PC-9 (cell line): ENCODE measurements at regions not wholly inside any gene's neighbourhood (a gene's known extent, or its start where the extent isn't known, plus 50 kb on each side); places are given as distances from the start of the nearest gene placed in this dataset.

Experiments
- BruUV-seq: library from RNA; stranded (reverse); fragments of 400-500 nt; replicated peaks from 2 replicates; lab custom pipeline; 2021; lab: Mats Ljungman, UMichigan
- CTCF ChIA-PET: fragments of 300-600 bp; sonication (Branson Sonifier 250); formaldehyde crosslinking; loops from one replicate; lab custom pipeline; 2022; ENCODE audit warnings: antibody characterized with exemption; lab: Charles Lee
- POLR2A ChIA-PET: fragments of 300-600 bp; sonication (Branson Sonifier 250); formaldehyde crosslinking; loops from one replicate; lab custom pipeline; 2022; ENCODE audit warnings: antibody characterized with exemption; ENCODE audit not compliant: unreplicated experiment; lab: Charles Lee
- DNase-seq, 2 experiments: peaks; one replicate each; pipeline versions ENCODE4 v3.0.0 to v3.0.0-alpha.2; 2015 to 2022; ENCODE audit warnings: mixed read lengths in 1 of 2
- H2AFZ ChIP-seq: fragments of 200-600 bp; sonication (generic); 2 replicates; pipeline ENCODE4 v1.8.1; 2017; ENCODE audit warnings: antibody characterized with exemption
- H3F3A ChIP-seq: fragments of 200-600 bp; sonication (generic); 2 replicates; pipeline ENCODE4 v1.8.1; 2017; ENCODE audit warnings: antibody characterized with exemption, mild to moderate bottlenecking, low read depth; ENCODE audit not compliant: insufficient read depth
- H3K27ac ChIP-seq: fragments of 200-600 bp; sonication (generic); 2 replicates; pipeline ENCODE4 v1.6.1; 2016; ENCODE audit warnings: mixed run types
- H3K27me3 ChIP-seq: fragments of 200-600 bp; sonication (generic); 2 replicates; pipeline ENCODE4 v1.6.1; 2016; ENCODE audit warnings: low read depth, mixed run types; ENCODE audit not compliant: insufficient read depth
- H3K36me3 ChIP-seq: fragments of 200-600 bp; sonication (generic); 2 replicates; pipeline ENCODE4 v1.6.1; 2016; ENCODE audit warnings: low read depth, mixed run types
- H3K4me1 ChIP-seq: fragments of 200-600 bp; sonication (generic); replicated peaks from 2 replicates; pipeline ENCODE4 v1.6.1; 2016; ENCODE audit warnings: mixed run types; ENCODE audit not compliant: insufficient read depth
- H3K4me2 ChIP-seq: fragments of 200-600 bp; sonication (generic); 2 replicates; pipeline ENCODE4 v1.6.1; 2017; ENCODE audit warnings: mixed run types
- H3K4me3 ChIP-seq: fragments of 200-600 bp; sonication (generic); 2 replicates; pipeline ENCODE4 v1.6.1; 2016; ENCODE audit warnings: mixed run types
- H3K79me2 ChIP-seq: fragments of 200-600 bp; sonication (generic); 2 replicates; pipeline ENCODE4 v1.6.1; 2017; ENCODE audit warnings: low read depth, mixed run types
- H3K9me2 ChIP-seq: fragments of 200-600 bp; sonication (generic); 2 replicates; pipeline ENCODE4 v1.8.1; 2017; ENCODE audit warnings: mild to moderate bottlenecking; ENCODE audit not compliant: insufficient read depth
- H3K9me3 ChIP-seq: fragments of 200-600 bp; sonication (generic); 2 replicates; pipeline ENCODE4 v1.8.1; 2016; ENCODE audit warnings: low read depth; ENCODE audit not compliant: insufficient read depth
- H4K20me1 ChIP-seq: fragments of 200-600 bp; sonication (generic); 2 replicates; pipeline ENCODE4 v1.8.1; 2017; ENCODE audit not compliant: insufficient read depth
- CTCF ChIP-seq: fragments of 200-600 bp; sonication (generic); conservative IDR thresholded peaks from 2 replicates; pipeline ENCODE4 v1.6.1; 2017; ENCODE audit warnings: mixed run types, antibody characterized with exemption, mild to moderate bottlenecking, moderate library complexity
- EZH2 ChIP-seq: fragments of 200-600 bp; sonication (generic); IDR thresholded peaks from 2 replicates; pipeline ENCODE4 v1.8.0; 2017; ENCODE audit warnings: antibody characterized with exemption, low read depth
- intact Hi-C: fragments of 100-400 bp; cut with micrococcal nuclease; formaldehyde crosslinking; loops from one replicate; pipeline ENCODE4 v1.10.0; 2022; ENCODE audit not compliant: unreplicated experiment

DNA sequence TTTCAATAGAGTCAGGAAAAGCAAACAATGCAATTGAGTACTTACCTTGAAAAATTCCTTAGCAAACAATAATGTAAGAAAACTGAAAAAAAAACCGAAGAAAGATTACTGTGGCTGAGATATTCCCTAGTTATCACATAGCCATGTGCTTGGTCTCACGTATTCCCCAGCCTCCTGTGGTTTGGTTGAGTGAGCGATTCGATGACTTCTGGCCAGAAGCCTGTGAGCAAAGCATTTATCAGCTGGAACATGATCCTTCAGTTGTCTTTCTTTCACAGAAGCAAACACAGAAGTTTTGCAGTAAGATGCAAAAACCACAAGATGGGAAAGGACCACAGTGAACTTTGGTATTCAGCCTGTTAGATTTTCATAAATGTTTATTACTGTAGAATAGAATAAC lies 1754.3 kb upstream of the AGA start:
- no peak overlapping the region for H3K4me2 ChIP-seq
- H4K20me1 ChIP-seq: no peaks in the 10 kb centered on the region
- H3K27ac ChIP-seq: no peak overlapping the region
- BruUV-seq: no TSS peak
- H3K4me1 ChIP-seq: no peaks in the 10 kb centered on the region
- intact Hi-C loops: no loop called here
- DNase-seq: no peak
- no peaks in the 10 kb centered on the region for H3F3A ChIP-seq
- no peaks in the 10 kb centered on the region for H3K79me2 ChIP-seq
- no peak overlapping the region for H3K4me3 ChIP-seq
- no peak overlapping the region for H2AFZ ChIP-seq
- H3K36me3 ChIP-seq: no peaks in the 10 kb centered on the region
- no peaks in the 10 kb centered on the region for H3K27me3 ChIP-seq
- ChIA-PET CTCF (no interaction called here), POLR2A (no interaction called here)
- TF ChIP-seq EZH2 (no peak), CTCF (no peak)
- H3K9me3 ChIP-seq: no peaks in the 10 kb centered on the region
- H3K9me2 ChIP-seq: no peaks in the 10 kb centered on the region

- TF ChIP-seq EZH2: no peak
- no peak for DNase-seq
- Histone ChIP-seq H3K79me2 (no peaks in the 10 kb centered on the region), H4K20me1 (no peaks in the 10 kb centered on the region), H2AFZ (no peak overlapping the region), H3K36me3 (no peaks in the 10 kb centered on the region), H3K27ac (no peak overlapping the region), H3K4me3 (no peak overlapping the region), H3K4me1 (no peaks in the 10 kb centered on the region), H3K9me3 (no peaks in the 10 kb centered on the region), H3K4me2 (no peak overlapping the region), H3F3A (no peaks in the 10 kb centered on the region), H3K9me2 (no peaks in the 10 kb centered on the region), H3K27me3 (no peaks in the 10 kb centered on the region)
- no TSS peak for BruUV-seq
- ChIA-PET CTCF (no interaction called here), POLR2A (no interaction called here)
- intact Hi-C loops: no loop called here
Measured at GRCh38 chr4:179200681-179201080, 1758.4 kb upstream of the AGA start.

- intact Hi-C loops: no loop called here
- CTCF ChIA-PET: no interaction called here
Measured at GRCh38 chr4:179225594-179225993, 1783.4 kb upstream of the AGA start.

More at GRCh38 chr4:179225594-179225993, 1783.4 kb upstream of the AGA start:
- BruUV-seq: no TSS peak
- no peak for DNase-seq
- H4K20me1 ChIP-seq: no peaks in the 10 kb centered on the region
- no peak overlapping the region for H3K4me2 ChIP-seq
- no peaks in the 10 kb centered on the region for H3K36me3 ChIP-seq
- TF ChIP-seq EZH2 (no peak), CTCF (no peak)
- no peaks in the 10 kb centered on the region for H3K27me3 ChIP-seq
- H3K4me1 ChIP-seq: no peaks in the 10 kb centered on the region
- no peaks in the 10 kb centered on the region for H3K9me3 ChIP-seq
- H2AFZ ChIP-seq: no peak overlapping the region
- no peak overlapping the region for H3K27ac ChIP-seq
- no peaks in the 10 kb centered on the region for H3F3A ChIP-seq
- no peaks in the 10 kb centered on the region for H3K9me2 ChIP-seq
- H3K79me2 ChIP-seq: no peaks in the 10 kb centered on the region
- POLR2A ChIA-PET: no interaction called here
- no peak overlapping the region for H3K4me3 ChIP-seq
